ENCODE measurements at regions not wholly inside any gene's neighbourhood (a gene's known extent, or its start where the extent isn't known, plus 50 kb on each side); places are given as distances from the start of the nearest gene placed in this dataset.
"Not testable (repeated sequence)": the region's sequence is repeated elsewhere in the genome, so short reads cannot be mapped to it uniquely, and the experiment has no call there.

DNA sequence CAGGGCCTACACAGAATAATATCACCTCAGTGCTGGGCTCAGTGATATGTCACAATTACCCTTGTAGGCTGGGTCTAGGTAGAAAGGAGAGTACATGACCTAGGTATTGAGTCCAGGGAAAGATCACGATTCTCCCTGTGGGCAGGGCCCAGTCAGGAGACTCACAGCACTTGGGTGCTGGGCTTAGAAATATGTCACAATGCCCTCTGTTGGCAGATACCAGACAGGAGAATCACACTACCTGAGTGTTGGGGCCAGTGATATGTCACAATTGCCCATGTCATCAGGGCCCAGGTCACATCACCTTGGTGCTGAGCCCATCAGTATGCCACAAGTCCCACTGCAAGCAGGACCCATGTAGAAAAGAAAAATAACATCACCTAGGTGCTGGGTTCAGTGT, 2105.5 kb downstream of the TP53TG3F start:
- Histone ChIP-seq H3K4me1 (ENCODE audit: control insufficient read depth, insufficient read depth, low read length) (no peaks in the 10 kb centered on the region), H3K27ac (ENCODE audit: low read depth, low read length) (no peak overlapping the region), H3K27me3 (ENCODE audit: control insufficient read depth, insufficient read depth, low read length) (no peaks in the 10 kb centered on the region), H3K4me3 (ENCODE audit: low read length) (no peak overlapping the region), H3K9ac (ENCODE audit: low read length) (no peak overlapping the region), H3K36me3 (ENCODE audit: control insufficient read depth, insufficient read depth, low read length) (no peaks in the 10 kb centered on the region)

DNA sequence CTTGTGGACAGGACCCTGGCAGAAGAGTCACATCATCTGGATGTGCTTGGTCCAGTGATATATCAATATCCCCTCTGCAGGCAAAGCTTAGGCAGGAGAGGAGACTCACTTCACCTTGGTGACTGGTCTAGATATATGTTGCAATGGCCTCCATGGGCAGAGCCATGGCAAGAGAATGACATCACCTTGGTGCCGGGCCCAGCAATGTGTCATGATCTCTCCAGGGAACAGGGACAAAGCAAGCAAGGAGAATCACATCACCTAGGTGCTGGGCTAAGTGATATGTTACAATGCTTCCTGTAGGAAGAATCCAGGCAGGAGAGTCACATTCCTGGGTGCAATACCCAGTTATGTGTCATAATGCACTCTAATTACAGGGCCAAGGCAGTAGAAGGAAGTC, 2106.2 kb downstream of the TP53TG3F start:
- no peaks in the 10 kb centered on the region for H3K4me1 ChIP-seq (ENCODE audit: control insufficient read depth, insufficient read depth, low read length)
- H3K4me3 ChIP-seq (ENCODE audit: low read length) = no peak overlapping the region
- H3K27ac ChIP-seq (ENCODE audit: low read depth, low read length) = no peak overlapping the region
- H3K27me3 ChIP-seq (ENCODE audit: control insufficient read depth, insufficient read depth, low read length) = no peaks in the 10 kb centered on the region
- no peak overlapping the region for H3K9ac ChIP-seq (ENCODE audit: low read length)
- H3K36me3 ChIP-seq (ENCODE audit: control insufficient read depth, insufficient read depth, low read length) = no peaks in the 10 kb centered on the region

DNA sequence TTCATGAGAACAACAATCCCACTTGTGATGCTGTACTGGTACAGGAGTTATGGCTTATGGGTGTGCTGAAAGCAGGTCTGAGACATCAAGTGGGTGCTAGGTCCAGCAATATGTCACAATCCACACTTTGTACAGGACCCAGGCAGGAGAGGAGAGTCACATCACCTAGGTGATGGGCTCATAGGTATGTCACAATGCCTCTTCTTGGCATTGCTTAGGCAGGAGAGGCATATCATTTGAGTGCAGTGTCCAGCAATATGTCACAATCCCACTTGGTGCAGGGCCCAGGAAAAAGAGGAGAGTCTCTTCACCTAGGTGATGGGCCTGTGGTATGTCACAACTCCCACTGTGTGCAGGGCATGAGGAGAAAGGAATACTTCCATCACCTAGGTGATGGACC, 2110.0 kb downstream of the TP53TG3F start:
- no peaks in the 10 kb centered on the region for H3K4me1 ChIP-seq (ENCODE audit: control insufficient read depth, insufficient read depth, low read length)
- no peaks in the 10 kb centered on the region for H3K36me3 ChIP-seq (ENCODE audit: control insufficient read depth, insufficient read depth, low read length)

DNA sequence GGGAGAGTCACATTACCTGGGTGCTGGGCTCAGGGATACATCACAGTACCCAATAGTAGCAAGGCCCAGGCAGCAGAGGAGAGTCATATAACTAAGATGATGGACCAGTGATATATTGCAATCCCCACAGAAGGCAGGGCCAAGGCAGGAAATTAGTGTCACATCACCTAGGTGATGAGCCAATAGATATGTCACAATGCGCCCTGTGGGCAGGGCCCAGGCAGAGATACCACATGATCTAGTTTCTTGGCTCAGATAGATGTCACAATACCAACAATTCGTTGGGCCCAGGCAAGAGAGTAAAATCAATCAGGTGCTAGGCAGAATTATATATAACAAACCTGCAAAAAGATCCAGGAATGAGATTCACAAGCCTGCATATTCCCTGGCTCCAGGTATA, 2111.5 kb downstream of the TP53TG3F start:
- no peak overlapping the region for H3K4me3 ChIP-seq (ENCODE audit: low read length)
- H3K4me1 ChIP-seq (ENCODE audit: control insufficient read depth, insufficient read depth, low read length) = no peaks in the 10 kb centered on the region
- H3K27me3 ChIP-seq (ENCODE audit: control insufficient read depth, insufficient read depth, low read length) = no peaks in the 10 kb centered on the region
- H3K27ac ChIP-seq (ENCODE audit: low read depth, low read length) = no peak overlapping the region
- H3K9ac ChIP-seq (ENCODE audit: low read length) = no peak overlapping the region
- H3K36me3 ChIP-seq (ENCODE audit: control insufficient read depth, insufficient read depth, low read length) = no peaks in the 10 kb centered on the region

More for the DNA sequence above, 2110.0 kb downstream of the TP53TG3F start:
- Histone ChIP-seq H3K4me3 (ENCODE audit: low read length) (no peak overlapping the region), H3K9ac (ENCODE audit: low read length) (no peak overlapping the region), H3K27ac (ENCODE audit: low read depth, low read length) (no peak overlapping the region), H3K27me3 (ENCODE audit: control insufficient read depth, insufficient read depth, low read length) (no peaks in the 10 kb centered on the region)

DNA sequence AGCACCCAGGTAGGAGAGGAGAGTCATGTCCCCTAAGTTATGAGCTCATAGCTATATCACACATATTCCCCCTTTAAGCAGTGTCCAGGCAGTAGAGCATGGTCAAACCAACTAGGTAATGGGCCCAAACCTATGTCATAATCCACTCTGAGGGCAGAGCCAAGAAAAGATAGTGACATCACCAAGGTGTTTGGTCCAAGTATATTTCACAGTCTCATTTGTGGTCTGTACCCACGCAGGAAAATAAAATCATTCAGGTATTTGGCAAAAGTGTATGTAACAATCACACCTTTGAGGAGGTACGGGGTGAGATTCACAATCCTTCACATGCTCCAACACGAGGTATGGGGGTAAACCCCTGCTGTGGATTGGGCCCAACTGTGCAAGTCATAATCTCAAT, 2112.8 kb downstream of the TP53TG3F start:
- H3K4me3 ChIP-seq (ENCODE audit: low read length) = no peak overlapping the region
- no peaks in the 10 kb centered on the region for H3K36me3 ChIP-seq (ENCODE audit: control insufficient read depth, insufficient read depth, low read length)
- no peaks in the 10 kb centered on the region for H3K4me1 ChIP-seq (ENCODE audit: control insufficient read depth, insufficient read depth, low read length)
- H3K27me3 ChIP-seq (ENCODE audit: control insufficient read depth, insufficient read depth, low read length) = no peaks in the 10 kb centered on the region
- H3K9ac ChIP-seq (ENCODE audit: low read length) = no peak overlapping the region
- no peak overlapping the region for H3K27ac ChIP-seq (ENCODE audit: low read depth, low read length)

DNA sequence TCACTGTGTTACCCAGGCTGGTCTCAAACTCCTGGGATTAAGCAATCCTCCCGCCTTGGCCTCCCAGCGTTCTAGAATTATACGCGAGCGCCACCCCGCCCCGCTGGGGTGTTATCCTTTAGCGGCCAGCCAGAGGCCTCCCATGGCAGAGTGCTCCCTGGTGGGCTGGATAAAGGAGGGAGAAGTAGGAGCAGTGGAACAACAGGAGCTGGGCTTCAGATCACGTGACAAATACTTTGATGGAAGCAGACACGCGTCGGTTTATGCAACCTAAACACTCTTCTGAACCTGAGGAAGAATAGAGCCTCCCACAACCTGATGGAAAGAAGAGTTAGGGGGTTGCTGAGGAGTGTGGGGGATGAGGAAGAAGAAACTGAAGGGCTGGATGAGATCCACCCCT, 2114.0 kb downstream of the TP53TG3F start:
- H3K27ac ChIP-seq (ENCODE audit: low read depth, low read length) = no peak overlapping the region
- H3K27me3 ChIP-seq (ENCODE audit: control insufficient read depth, insufficient read depth, low read length) = no peaks in the 10 kb centered on the region
- no peaks in the 10 kb centered on the region for H3K36me3 ChIP-seq (ENCODE audit: control insufficient read depth, insufficient read depth, low read length)
- no peak overlapping the region for H3K9ac ChIP-seq (ENCODE audit: low read length)
- no peaks in the 10 kb centered on the region for H3K4me1 ChIP-seq (ENCODE audit: control insufficient read depth, insufficient read depth, low read length)
- no peak overlapping the region for H3K4me3 ChIP-seq (ENCODE audit: low read length)

DNA sequence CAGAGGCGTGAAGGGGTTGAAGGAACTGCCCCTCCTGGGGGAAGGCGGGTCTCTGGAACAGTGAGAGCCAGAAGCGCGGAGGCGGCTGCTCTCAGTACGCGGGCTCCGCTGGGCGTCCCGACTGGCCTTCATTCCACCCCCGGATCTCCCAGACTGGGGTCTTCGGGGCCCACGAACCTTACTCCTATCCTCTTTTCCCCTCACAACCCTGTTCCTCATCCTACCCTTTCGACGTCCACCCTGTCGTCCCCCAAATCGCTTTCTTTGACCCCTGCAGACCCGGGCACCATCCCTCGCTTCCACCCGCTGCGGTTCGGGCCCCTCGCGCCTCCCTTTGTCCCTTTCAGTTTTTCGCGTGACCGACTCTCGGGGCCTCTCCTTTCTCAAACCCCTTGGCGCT, 2114.6 kb downstream of the TP53TG3F start:
- H3K27ac ChIP-seq (ENCODE audit: low read depth, low read length) = no peak overlapping the region
- no peak overlapping the region for H3K4me3 ChIP-seq (ENCODE audit: low read length)
- no peaks in the 10 kb centered on the region for H3K36me3 ChIP-seq (ENCODE audit: control insufficient read depth, insufficient read depth, low read length)
- H3K9ac ChIP-seq (ENCODE audit: low read length) = no peak overlapping the region
- H3K27me3 ChIP-seq (ENCODE audit: control insufficient read depth, insufficient read depth, low read length) = no peaks in the 10 kb centered on the region
- H3K4me1 ChIP-seq (ENCODE audit: control insufficient read depth, insufficient read depth, low read length) = no peaks in the 10 kb centered on the region

DNA sequence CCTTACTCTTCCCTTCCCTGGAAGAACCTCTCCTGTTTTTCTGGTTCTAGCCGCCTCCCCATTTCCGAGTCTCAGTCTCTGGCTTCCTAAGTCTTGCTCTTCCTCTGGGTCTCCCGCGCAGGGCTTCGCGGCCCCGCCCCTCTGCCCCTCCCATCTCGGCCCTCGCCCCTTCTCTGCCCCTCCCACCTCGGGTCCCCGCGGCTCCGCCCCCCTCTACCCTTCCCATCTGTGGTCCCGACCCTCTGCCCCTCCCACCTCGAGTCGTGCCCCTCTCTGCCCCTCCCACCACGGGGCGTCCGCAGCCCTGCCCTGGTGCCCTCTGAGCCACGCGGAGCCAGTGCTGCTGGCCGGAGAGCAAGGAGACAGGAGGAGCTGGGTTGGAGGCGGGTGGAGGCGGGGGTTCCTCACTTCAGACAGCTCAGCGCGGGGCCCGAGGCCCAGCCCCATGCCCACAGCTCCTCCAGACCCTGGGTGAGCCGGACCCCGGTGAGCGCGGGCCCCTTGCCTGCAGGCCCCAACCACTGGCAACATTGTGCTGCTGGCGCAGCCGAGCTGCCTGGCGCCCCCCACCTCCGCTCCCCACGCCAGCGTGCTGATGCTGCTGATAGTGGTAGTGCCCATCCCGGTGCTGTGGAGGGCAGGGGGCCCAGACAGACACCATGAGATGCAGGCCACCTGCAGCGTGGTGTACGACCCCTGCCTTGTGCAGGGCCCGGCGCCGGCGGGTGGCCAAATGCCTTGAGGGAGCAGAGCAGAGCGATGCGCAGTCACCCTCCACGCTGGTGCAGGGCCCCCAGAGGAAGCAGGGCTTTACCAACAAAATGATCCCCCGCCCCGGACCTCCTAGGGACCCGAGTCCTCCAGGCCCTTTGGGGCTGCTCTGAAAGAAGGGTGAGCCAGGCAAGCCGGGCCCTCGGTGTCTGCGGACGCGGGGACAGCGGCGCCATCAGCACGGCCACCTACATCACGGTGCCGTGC, 2115.3 kb downstream of the TP53TG3F start:
- H3K4me3 ChIP-seq (ENCODE audit: low read length) = no peak overlapping the region

DNA sequence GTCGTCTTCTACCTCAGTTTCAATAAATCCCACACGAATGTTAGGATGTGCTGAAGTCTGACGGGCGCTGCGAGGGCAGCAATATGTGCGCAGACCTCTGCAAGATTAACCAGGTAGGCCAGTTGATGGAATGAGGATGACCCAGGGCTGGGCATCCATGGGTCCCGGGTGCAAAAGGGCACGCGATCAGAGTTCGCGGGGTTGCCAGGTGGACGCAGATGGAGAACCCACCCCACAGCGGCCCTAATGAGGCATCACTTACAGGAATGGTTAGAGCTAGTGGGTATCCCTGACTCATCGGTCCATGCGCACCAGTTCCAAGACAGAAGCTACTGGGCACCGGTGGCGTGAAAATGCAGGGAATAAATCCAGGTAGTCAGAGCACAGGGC, 2116.0 kb downstream of the TP53TG3F start:
- Histone ChIP-seq H3K4me3 (ENCODE audit: low read length) (no peak overlapping the region), H3K27ac (ENCODE audit: low read depth, low read length) (no peak overlapping the region), H3K4me1 (ENCODE audit: control insufficient read depth, insufficient read depth, low read length) (no peaks in the 10 kb centered on the region)

More for the DNA sequence above, 2115.3 kb downstream of the TP53TG3F start:
- H3K27me3 ChIP-seq (ENCODE audit: control insufficient read depth, insufficient read depth, low read length) = no peaks in the 10 kb centered on the region
- H3K27ac ChIP-seq (ENCODE audit: low read depth, low read length) = no peak overlapping the region
- no peaks in the 10 kb centered on the region for H3K36me3 ChIP-seq (ENCODE audit: control insufficient read depth, insufficient read depth, low read length)
- no peaks in the 10 kb centered on the region for H3K4me1 ChIP-seq (ENCODE audit: control insufficient read depth, insufficient read depth, low read length)
- no peak overlapping the region for H3K9ac ChIP-seq (ENCODE audit: low read length)

DNA sequence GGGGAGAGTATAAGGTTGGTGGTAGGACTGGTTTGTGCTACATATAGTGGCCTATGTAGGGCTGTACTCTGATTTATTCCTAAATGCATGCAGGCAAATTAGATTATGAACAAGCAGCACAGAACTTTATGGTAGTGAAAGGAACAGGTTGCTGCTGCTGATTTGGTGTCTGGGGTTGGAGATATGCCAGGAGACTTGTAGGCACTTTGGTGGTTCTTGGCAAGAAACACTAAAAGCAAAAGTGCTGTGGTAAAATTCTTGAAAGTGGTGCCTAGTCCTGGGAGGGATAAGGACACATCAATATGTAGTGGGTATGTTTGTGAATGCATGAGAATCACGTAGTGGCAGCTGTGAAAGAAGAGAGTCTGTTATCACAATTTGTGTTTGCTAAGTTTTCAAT, 2126.0 kb downstream of the TP53TG3F start:
- Histone ChIP-seq H3K27ac (ENCODE audit: low read depth, low read length) (no peak overlapping the region), H3K4me3 (ENCODE audit: low read length) (no peak overlapping the region), H3K9ac (ENCODE audit: low read length) (no peak overlapping the region), H3K36me3 (ENCODE audit: control insufficient read depth, insufficient read depth, low read length) (no peaks in the 10 kb centered on the region), H3K27me3 (ENCODE audit: control insufficient read depth, insufficient read depth, low read length) (no peaks in the 10 kb centered on the region), H3K4me1 (ENCODE audit: control insufficient read depth, insufficient read depth, low read length) (no peaks in the 10 kb centered on the region)

More for the DNA sequence above, 2116.0 kb downstream of the TP53TG3F start:
- no peaks in the 10 kb centered on the region for H3K36me3 ChIP-seq (ENCODE audit: control insufficient read depth, insufficient read depth, low read length)
- H3K9ac ChIP-seq (ENCODE audit: low read length) = no peak overlapping the region
- no peaks in the 10 kb centered on the region for H3K27me3 ChIP-seq (ENCODE audit: control insufficient read depth, insufficient read depth, low read length)

DNA sequence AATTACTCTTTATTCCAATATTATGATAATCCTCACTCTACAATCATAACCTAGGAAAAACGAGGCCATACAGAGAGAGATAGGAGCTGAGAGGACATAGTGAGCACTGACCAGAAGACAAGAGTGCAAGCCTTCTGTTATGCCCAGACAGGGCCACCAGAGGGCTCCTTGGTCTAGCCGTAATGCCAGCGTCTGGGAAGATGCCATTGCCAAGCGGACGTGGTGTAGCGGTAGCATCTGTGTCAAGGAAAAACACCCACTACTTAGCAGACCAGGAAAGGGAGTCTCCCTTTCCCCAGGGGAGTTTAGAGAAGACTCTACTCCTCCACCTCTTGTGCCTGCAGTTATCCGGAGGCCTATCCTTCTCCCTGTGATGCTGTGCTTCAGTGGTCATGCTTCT, 2131.5 kb downstream of the TP53TG3F start:
- not testable (repeated sequence) for H3K36me3 ChIP-seq (ENCODE audit: control insufficient read depth, insufficient read depth, low read length); H3K4me1 ChIP-seq (ENCODE audit: control insufficient read depth, insufficient read depth, low read length); H3K9ac ChIP-seq (ENCODE audit: low read length); H3K27me3 ChIP-seq (ENCODE audit: control insufficient read depth, insufficient read depth, low read length); H3K27ac ChIP-seq (ENCODE audit: low read depth, low read length); H3K4me3 ChIP-seq (ENCODE audit: low read length)

DNA sequence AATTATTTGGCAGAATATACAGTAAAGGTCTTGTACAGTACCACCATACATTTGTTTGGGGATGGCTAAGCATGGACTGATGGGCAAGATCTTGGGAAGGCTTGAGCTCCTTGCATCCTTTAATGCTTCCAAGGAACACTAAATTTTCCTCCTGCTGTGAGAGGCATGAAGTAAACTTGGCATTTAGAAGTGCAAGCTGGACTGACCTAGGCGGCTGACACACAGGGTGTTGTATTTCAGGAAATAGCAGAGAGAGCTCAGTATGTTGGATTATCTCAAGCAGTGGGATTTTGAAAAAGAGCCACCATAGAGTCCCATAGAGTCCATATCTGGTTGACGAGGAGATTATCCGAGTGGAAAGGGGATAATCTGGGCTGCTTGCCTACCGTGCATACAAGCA, 2137.1 kb downstream of the TP53TG3F start:
- Histone ChIP-seq H3K4me3 (ENCODE audit: low read length) (no peak overlapping the region), H3K9ac (ENCODE audit: low read length) (no peak overlapping the region), H3K4me1 (ENCODE audit: control insufficient read depth, insufficient read depth, low read length) (no peaks in the 10 kb centered on the region)

More for the DNA sequence above, 2137.1 kb downstream of the TP53TG3F start:
- Histone ChIP-seq H3K27me3 (ENCODE audit: control insufficient read depth, insufficient read depth, low read length) (no peaks in the 10 kb centered on the region), H3K36me3 (ENCODE audit: control insufficient read depth, insufficient read depth, low read length) (no peaks in the 10 kb centered on the region), H3K27ac (ENCODE audit: low read depth, low read length) (no peak overlapping the region)

All from rectal smooth muscle tissue (tissue), 1 donor.